GM12878 (cell line): ENCODE measurements at regions not wholly inside any gene's neighbourhood (a gene's known extent, or its start where the extent isn't known, plus 50 kb on each side); places are given as distances from the start of the nearest gene placed in this dataset.
A peak's percentile ranks its signal among the peaks of the same experiment; 100 is the strongest.

Experiments
- ATAC-seq: fragments of 200-7000 bp; cut with Tn5 transposase; 3 replicates; pipeline ENCODE4 v1.9.1; 2020; ENCODE audit warnings: mild to moderate bottlenecking, moderate library complexity
- BruUV-seq: library from RNA; stranded (reverse); fragments of 400-500 nt; replicated peaks from 2 replicates; lab custom pipeline; 2021; lab: Mats Ljungman, UMichigan
- CTCF ChIA-PET: fragments of 300-600 bp; sonication (Branson Sonifier 250); formaldehyde crosslinking; extraction: SDS; loops from one replicate; lab custom pipeline; 2021; ENCODE audit warnings: inconsistent platforms; lab: Yijun Ruan, JAX
- POLR2A ChIA-PET: fragments of 350-600 bp; formaldehyde crosslinking; extraction: SDS; loops from one replicate; lab custom pipeline; 2021; ENCODE audit warnings: inconsistent platforms; lab: Charles Lee
- RAD21 ChIA-PET: fragments of 300-600 bp; sonication (Branson Sonifier 250); formaldehyde crosslinking; loops from one replicate; lab custom pipeline; 2023; ENCODE audit warnings: antibody characterized with exemption; ENCODE audit not compliant: unreplicated experiment; lab: Charles Lee
- SMC1A ChIA-PET: fragments of 300-600 bp; sonication (Branson Sonifier 250); formaldehyde crosslinking; loops from one replicate; lab custom pipeline; 2023; ENCODE audit not compliant: unreplicated experiment, uncharacterized antibody; lab: Charles Lee
- DNase-seq: peaks from one replicate; pipeline ENCODE4 v3.0.0-alpha.2; 2011; ENCODE audit warnings: low read depth, low spot score
- FAIRE-seq: peaks from 3 replicates; lab custom pipeline; 2011; peaks lifted over from hg19 to GRCh38; lab: Jason Lieb, UNC
- H2AFZ ChIP-seq: 2 replicates; pipeline ENCODE4 v1.6.0; 2011; ENCODE audit warnings: low read depth, low read length, control low read depth; ENCODE audit not compliant: control insufficient read depth
- H3K27ac ChIP-seq: 2 replicates; pipeline ENCODE4 v1.5.1; 2011; ENCODE audit warnings: control low read depth; ENCODE audit not compliant: control insufficient read depth, insufficient read depth
- H3K27me3 ChIP-seq, 2 experiments: replicated peaks in 1 of 2; 2 replicates each; pipeline versions ENCODE4 v1.6.0 to v1.6.1; 2011; ENCODE audit warnings: low read length in 1 of 2; ENCODE audit not compliant: control insufficient read depth in 2 of 2, insufficient read depth in 2 of 2
- H3K36me3 ChIP-seq, 2 experiments: 2 replicates each; pipeline ENCODE4 v1.5.1; 2011; ENCODE audit warnings: low read length in 1 of 2; ENCODE audit not compliant: control insufficient read depth in 2 of 2, insufficient read depth in 2 of 2
- H3K4me1 ChIP-seq: 2 replicates; pipeline ENCODE4 v1.6.1; 2011; ENCODE audit warnings: mild to moderate bottlenecking, low read length, moderate library complexity, mixed read lengths; ENCODE audit not compliant: control insufficient read depth, insufficient read depth
- H3K4me2 ChIP-seq: 2 replicates; pipeline ENCODE4 v1.6.0; 2011; ENCODE audit warnings: control low read depth; ENCODE audit not compliant: control insufficient read depth, insufficient read depth
- H3K4me3 ChIP-seq: fragments of 200-600 bp; sonication (generic); 2 replicates; pipeline ENCODE4 v1.5.1; 2016
- H3K79me2 ChIP-seq: 2 replicates; pipeline ENCODE4 v1.6.0; 2011; ENCODE audit warnings: low read length; ENCODE audit not compliant: control insufficient read depth, insufficient read depth
- H3K9ac ChIP-seq: 2 replicates; pipeline ENCODE4 v1.8.0; 2011; ENCODE audit warnings: low read length, control low read depth, mixed read lengths; ENCODE audit not compliant: control insufficient read depth, insufficient read depth
- H3K9me3 ChIP-seq: replicated peaks from 3 replicates; pipeline ENCODE4 v1.5.1; 2011; ENCODE audit warnings: mild to moderate bottlenecking, low read length; ENCODE audit not compliant: control insufficient read depth, insufficient read depth
- H4K20me1 ChIP-seq: 2 replicates; pipeline ENCODE4 v1.6.0; 2011; ENCODE audit not compliant: control insufficient read depth, insufficient read depth
- ATF3 ChIP-seq: IDR thresholded peaks from 2 replicates; pipeline ENCODE4 v1.6.1; 2011; ENCODE audit warnings: low read depth, mild to moderate bottlenecking, low read length, moderate library complexity, borderline replicate concordance; ENCODE audit errors: extremely low read depth
- CBX5 ChIP-seq: sonication (generic); IDR thresholded peaks from 2 replicates; pipeline ENCODE4 v1.6.1; 2016; ENCODE audit warnings: low read depth, moderate library complexity, mild to moderate bottlenecking, inconsistent platforms
- CTCF ChIP-seq, 3 experiments: IDR thresholded peaks in 2 of 3; conservative IDR thresholded peaks in 1 of 3; 2 replicates each; pipeline ENCODE4 v1.5.1; 2011; ENCODE audit warnings: low read depth in 3 of 3, low read length in 3 of 3, mild to moderate bottlenecking in 3 of 3, control low read depth in 2 of 3, moderate library complexity in 2 of 3, inconsistent platforms in 1 of 3, mixed read lengths in 1 of 3; ENCODE audit not compliant: control insufficient read depth in 2 of 3, insufficient read depth in 1 of 3; ENCODE audit errors: extremely low read depth in 1 of 3
- FOXM1 ChIP-seq: IDR thresholded peaks from 2 replicates; pipeline ENCODE4 v1.6.1; 2012; ENCODE audit warnings: low read depth, mild to moderate bottlenecking, inconsistent platforms, low read length, moderate library complexity
- MEF2B ChIP-seq: fragments of 450-650 bp; IDR thresholded peaks from 2 replicates; pipeline ENCODE4 v1.6.1; 2018; ENCODE audit warnings: mild to moderate bottlenecking, moderate library complexity; ENCODE audit not compliant: partially characterized antibody, poor library complexity, severe bottlenecking
- MXI1 ChIP-seq: fragments of 150-350 bp; IDR thresholded peaks from 2 replicates; pipeline ENCODE4 v1.6.1; 2011; ENCODE audit warnings: low read depth, mild to moderate bottlenecking, inconsistent platforms, low read length, improper control_type of control experiment
- NFXL1 ChIP-seq: fragments of 450-650 bp; IDR thresholded peaks from 2 replicates; pipeline ENCODE4 v1.6.1; 2017; ENCODE audit warnings: antibody characterized with exemption, mild to moderate bottlenecking, borderline replicate concordance
- NR2C2 ChIP-seq: IDR thresholded peaks from 2 replicates; pipeline ENCODE4 v1.6.1; 2011; ENCODE audit warnings: borderline replicate concordance, low read depth; ENCODE audit not compliant: control insufficient read depth, insufficient read length
- POU2F2 ChIP-seq: IDR thresholded peaks from 3 replicates; pipeline ENCODE4 v1.6.1; 2011; ENCODE audit warnings: low read depth, mild to moderate bottlenecking, low read length, borderline replicate concordance
- RB1 ChIP-seq: fragments of 450-650 bp; formaldehyde crosslinking; IDR thresholded peaks from 2 replicates; pipeline ENCODE4 v1.6.1; 2017; ENCODE audit warnings: mild to moderate bottlenecking, borderline replicate concordance
- SIX5 ChIP-seq: IDR thresholded peaks from 2 replicates; pipeline ENCODE4 v1.6.1; 2011; ENCODE audit warnings: mild to moderate bottlenecking, low read depth, low read length, moderate library complexity; ENCODE audit not compliant: severe bottlenecking
- SUZ12 ChIP-seq: fragments of 200-600 bp; sonication (generic); IDR thresholded peaks from one replicate; pipeline ENCODE4 v1.6.1; 2018; ENCODE audit warnings: antibody characterized with exemption, mild to moderate bottlenecking; ENCODE audit not compliant: unreplicated experiment
- TBL1XR1 ChIP-seq: IDR thresholded peaks from 2 replicates; pipeline ENCODE4 v1.6.1; 2012; ENCODE audit warnings: low read depth, low read length, improper control_type of control experiment
- WGBS: methylation state at CpG from one replicate; pipeline ENCODE4 v1.1.6; 2016; ENCODE audit warnings: low lambda C conversion rate; ENCODE audit not compliant: insufficient replicate concordance, insufficient coverage; ENCODE audit errors: missing lambda C conversion rate; 5-methylcytosine and 5-hydroxymethylcytosine counted together
- in situ Hi-C: fragments of 300-500 bp; cut with MboI; formaldehyde crosslinking; loops from 9 replicates; pipeline ENCODE4 v1.14.3; 2018; ENCODE audit warnings: mixed read lengths
- intact Hi-C: fragments of 100-400 bp; cut with micrococcal nuclease; formaldehyde crosslinking; loops from one replicate; pipeline ENCODE4 v1.14.2; 2022; ENCODE audit not compliant: unreplicated experiment

DNA sequence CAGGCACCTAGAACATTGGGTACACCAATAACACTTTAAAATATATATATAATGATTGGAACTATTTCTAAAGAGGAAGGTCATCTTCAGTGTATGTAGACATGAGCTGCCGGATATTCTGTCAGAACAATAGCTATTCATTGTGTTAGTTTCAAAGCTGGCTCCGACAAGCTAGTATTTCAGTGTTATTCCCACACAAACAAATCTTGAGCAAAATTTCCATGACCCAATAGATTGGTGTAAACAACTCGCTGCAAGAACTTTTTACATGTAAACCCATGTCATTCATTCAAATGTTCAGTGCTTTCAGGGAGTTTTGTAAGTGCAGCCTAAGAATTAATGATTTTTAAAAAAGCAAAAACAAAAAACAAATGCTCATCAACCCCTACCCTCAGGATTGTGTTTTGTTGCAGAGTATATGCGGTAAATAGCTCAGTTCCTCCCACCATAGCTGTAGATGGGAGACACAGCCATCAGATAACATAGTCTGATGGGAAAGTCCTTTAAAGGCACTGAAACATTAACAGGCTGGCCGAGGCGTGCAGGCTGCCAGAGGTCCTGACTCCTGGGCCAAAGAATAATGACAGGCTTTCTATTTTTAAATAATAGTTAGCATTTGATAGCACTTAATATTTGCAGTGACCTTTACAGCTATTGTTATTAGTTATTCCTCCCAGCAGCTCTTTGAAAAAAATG, 150.3 kb upstream of the ARHGAP5 start:
- H3K27ac ChIP-seq: no peak overlapping the region
- H2AFZ ChIP-seq: no peak overlapping the region
- ChIA-PET CTCF (interaction anchor here (0.6 to 11.7 kb wide), 38 partner anchors 8 to 633 kb away, joined by 3 to 175 read pairs (median 4); partner anchors contain the start of gene ARHGAP5), RAD21 (interaction anchor here (0.7 to 3.9 kb wide), 11 partner anchors 11 to 587 kb away, joined by 3 to 33 read pairs (median 3); partner anchors contain the start of gene RNU6-8), SMC1A (interaction anchor here (0.7 to 5.2 kb wide), 23 partner anchors 8 to 633 kb away, joined by 3 to 74 read pairs (median 3); no protein-coding TSS in a partner anchor), POLR2A (no interaction called here)
- DNase-seq (no peak), ATAC-seq (no peak), FAIRE-seq (no peak)
- in situ Hi-C loops: no loop called here
- no peaks in the 10 kb centered on the region for H3K27me3 ChIP-seq
- WGBS: 68% methylated on average over 6 of the region's 6 CpGs
- no peaks in the 10 kb centered on the region for H4K20me1 ChIP-seq
- no peak overlapping the region for H3K9ac ChIP-seq
- TF ChIP-seq POU2F2 (no peak), FOXM1 (no peak), MXI1 (no peak), SUZ12 (no peak)
- BruUV-seq: no TSS peak
- no peaks in the 10 kb centered on the region for H3K36me3 ChIP-seq
- no peak overlapping the region for H3K4me2 ChIP-seq
- no peak overlapping the region for H3K4me3 ChIP-seq
- no peaks in the 10 kb centered on the region for H3K4me1 ChIP-seq
- intact Hi-C loops: loop anchor here (1.0 to 5.0 kb wide), 4 partner anchors 146 to 634 kb away; no protein-coding TSS in a partner anchor
- no peaks in the 10 kb centered on the region for H3K9me3 ChIP-seq
- no peaks in the 10 kb centered on the region for H3K79me2 ChIP-seq

DNA sequence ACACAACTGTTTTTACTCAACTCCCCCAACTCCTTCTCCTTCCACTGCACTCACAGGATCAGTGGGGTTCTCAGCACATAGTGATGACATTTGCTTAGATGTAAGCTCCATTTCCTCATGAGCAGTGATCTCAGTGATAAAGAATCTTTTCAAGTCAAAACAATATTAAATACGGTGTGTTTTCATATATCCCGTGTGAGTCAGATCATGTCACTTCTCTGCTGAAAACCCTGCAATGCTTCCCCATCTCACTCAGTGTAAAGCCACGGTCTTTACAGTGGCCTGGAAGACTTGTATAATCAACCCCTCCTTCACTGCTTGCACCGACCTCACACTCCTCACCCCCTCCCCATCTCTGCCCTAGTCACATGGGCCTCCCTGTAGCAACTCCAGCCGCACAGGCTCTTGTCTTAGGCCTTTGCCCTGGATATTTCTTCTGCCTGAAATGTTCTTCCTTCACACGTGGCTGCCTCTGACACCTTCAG, 149.7 kb upstream of the ARHGAP5 start:
- SMC1A ChIA-PET: interaction anchor here (0.9 to 5.2 kb wide), 14 partner anchors 8 to 332 kb away, joined by 3 to 74 read pairs (median 4); no protein-coding TSS in a partner anchor
- FAIRE-seq (no peak), DNase-seq (no peak), ATAC-seq (peak; percentile 53)
- no peaks in the 10 kb centered on the region for H3K79me2 ChIP-seq
- RAD21 ChIA-PET: interaction anchor here (0.7 to 3.9 kb wide), 13 partner anchors 10 to 586 kb away, joined by 3 to 33 read pairs (median 3); partner anchors contain the start of gene RNU6-8
- POLR2A ChIA-PET: no interaction called here
- no peak overlapping the region for H3K27ac ChIP-seq
- CTCF ChIA-PET: interaction anchor here (0.6 to 11.7 kb wide), 24 partner anchors 11 to 633 kb away, joined by 3 to 175 read pairs (median 4); no protein-coding TSS in a partner anchor
- H3K4me2 ChIP-seq: no peak overlapping the region
- H3K9me3 ChIP-seq: no peaks in the 10 kb centered on the region
- H3K27me3 ChIP-seq: no peaks in the 10 kb centered on the region
- no peaks in the 10 kb centered on the region for H4K20me1 ChIP-seq
- no peaks in the 10 kb centered on the region for H3K36me3 ChIP-seq
- no TSS peak for BruUV-seq
- no peak overlapping the region for H2AFZ ChIP-seq
- in situ Hi-C loops: no loop called here
- intact Hi-C loops: loop anchor here (2.0 to 5.0 kb wide), 3 partner anchors 145 to 633 kb away; no protein-coding TSS in a partner anchor
- H3K4me1 ChIP-seq: no peaks in the 10 kb centered on the region
- no peak overlapping the region for H3K9ac ChIP-seq
- no peak overlapping the region for H3K4me3 ChIP-seq
- 23% methylated on average over 6 of the region's 6 CpGs for WGBS
- TF ChIP-seq MEF2B: no peak
- no peak for TF ChIP-seq NR2C2
- TF ChIP-seq RB1: no peak
- TF ChIP-seq CBX5: no peak
- TF ChIP-seq TBL1XR1: no peak
- TF ChIP-seq ATF3: no peak
- TF ChIP-seq CTCF (IDR thresholded peaks at IDR 0.05 in 2 of 3, conservative IDR thresholded peaks at IDR 0.05 in 1 of 3; ENCODE audit: control insufficient read depth in 2 of 3, extremely low read depth in 1 of 3, insufficient read depth in 1 of 3, low read depth in 3 of 3, low read length in 3 of 3): no peak
- no peak for TF ChIP-seq NFXL1
- no peak for TF ChIP-seq SIX5
